ENCODE measurements at regions not wholly inside any gene's neighbourhood (a gene's known extent, or its start where the extent isn't known, plus 50 kb on each side); places are given as distances from the start of the nearest gene placed in this dataset.

- H3K36me3 ChIP-seq (ENCODE audit: insufficient read depth, low read length), result no peaks in the 10 kb centered on the region
- no peak for TF ChIP-seq CTCF (IDR thresholded peaks at IDR 0.05; ENCODE audit: poor library complexity, severe bottlenecking)
- TF ChIP-seq SMC3 (conservative IDR thresholded peaks at IDR 0.05; ENCODE audit: poor library complexity), result no peak
- TF ChIP-seq REST (IDR thresholded peaks at IDR 0.05; ENCODE audit: borderline replicate concordance), result no peak
- TF ChIP-seq EZH2 (IDR thresholded peaks at IDR 0.05; ENCODE audit: borderline replicate concordance, insufficient read depth, low read length, poor library complexity, severe bottlenecking), result no peak
- no peak for TF ChIP-seq EP300 (conservative IDR thresholded peaks at IDR 0.05; ENCODE audit: poor library complexity, severe bottlenecking)
- TF ChIP-seq MXI1 (conservative IDR thresholded peaks at IDR 0.05; ENCODE audit: poor library complexity, severe bottlenecking), result no peak
- TF ChIP-seq POLR2AphosphoS5 (IDR thresholded peaks at IDR 0.05), result no peak
- no peak for TF ChIP-seq TAF1 (IDR thresholded peaks at IDR 0.05; ENCODE audit: low read depth)
- no peak for TF ChIP-seq RAD21 (conservative IDR thresholded peaks at IDR 0.05)
- H3F3A ChIP-seq (ENCODE audit: insufficient read depth, low read length, poor library complexity, severe bottlenecking), result no peaks in the 10 kb centered on the region
- H2AFZ ChIP-seq (ENCODE audit: low read depth, low read length), result no peak overlapping the region
- H3K9me2 ChIP-seq (ENCODE audit: insufficient read depth, low read length), result no peaks in the 10 kb centered on the region
- H3K9ac ChIP-seq (ENCODE audit: low read length), result no peak overlapping the region
- no peak overlapping the region for H3K4me2 ChIP-seq (ENCODE audit: low read length)
- no peaks in the 10 kb centered on the region for H3K27me3 ChIP-seq (ENCODE audit: insufficient read depth, low read depth, low read length)
- no peak overlapping the region for H3K27ac ChIP-seq (ENCODE audit: low read length)
- no peaks in the 10 kb centered on the region for H3K79me2 ChIP-seq (replicated peaks; ENCODE audit: insufficient read depth, low read length)
- no peaks in the 10 kb centered on the region for H3K9me3 ChIP-seq (ENCODE audit: low read length)
- H4K20me1 ChIP-seq (ENCODE audit: insufficient read depth), result no peaks in the 10 kb centered on the region
- no peak overlapping the region for H3K4me3 ChIP-seq (ENCODE audit: low read length)
Measured at GRCh38 chr7:41161041-41161587, 541.8 kb downstream of the INHBA start.

- no peak for TF ChIP-seq MXI1 (conservative IDR thresholded peaks at IDR 0.05; ENCODE audit: poor library complexity, severe bottlenecking)
- TF ChIP-seq CTCF (IDR thresholded peaks at IDR 0.05; ENCODE audit: poor library complexity, severe bottlenecking), result no peak
- TF ChIP-seq RAD21 (conservative IDR thresholded peaks at IDR 0.05), result no peak
- TF ChIP-seq REST (IDR thresholded peaks at IDR 0.05; ENCODE audit: borderline replicate concordance), result no peak
- no peak for TF ChIP-seq EP300 (conservative IDR thresholded peaks at IDR 0.05; ENCODE audit: poor library complexity, severe bottlenecking)
- TF ChIP-seq POLR2AphosphoS5 (IDR thresholded peaks at IDR 0.05), result no peak
- no peak for TF ChIP-seq SMC3 (conservative IDR thresholded peaks at IDR 0.05; ENCODE audit: poor library complexity)
- TF ChIP-seq TAF1 (IDR thresholded peaks at IDR 0.05; ENCODE audit: low read depth), result no peak
- TF ChIP-seq EZH2 (IDR thresholded peaks at IDR 0.05; ENCODE audit: borderline replicate concordance, insufficient read depth, low read length, poor library complexity, severe bottlenecking), result no peak
- H3K4me2 ChIP-seq (ENCODE audit: low read length), result no peak overlapping the region
- no peaks in the 10 kb centered on the region for H3K9me2 ChIP-seq (ENCODE audit: insufficient read depth, low read length)
- no peaks in the 10 kb centered on the region for H3K36me3 ChIP-seq (ENCODE audit: insufficient read depth, low read length)
- no peaks in the 10 kb centered on the region for H4K20me1 ChIP-seq (ENCODE audit: insufficient read depth)
- no peaks in the 10 kb centered on the region for H3K27me3 ChIP-seq (ENCODE audit: insufficient read depth, low read depth, low read length)
- H3K9ac ChIP-seq (ENCODE audit: low read length), result no peak overlapping the region
- H3K27ac ChIP-seq (ENCODE audit: low read length), result no peak overlapping the region
- no peaks in the 10 kb centered on the region for H3K9me3 ChIP-seq (ENCODE audit: low read length)
- H2AFZ ChIP-seq (ENCODE audit: low read depth, low read length), result no peak overlapping the region
- H3K79me2 ChIP-seq (replicated peaks; ENCODE audit: insufficient read depth, low read length), result no peaks in the 10 kb centered on the region
- no peak overlapping the region for H3K4me3 ChIP-seq (ENCODE audit: low read length)
- no peaks in the 10 kb centered on the region for H3F3A ChIP-seq (ENCODE audit: insufficient read depth, low read length, poor library complexity, severe bottlenecking)
Measured at GRCh38 chr7:41156268-41156667, 546.6 kb downstream of the INHBA start.

Measured in neural cell (in vitro differentiated cells).